MCF 10A (cell line): ENCODE measurements at regions not wholly inside any gene's neighbourhood (a gene's known extent, or its start where the extent isn't known, plus 50 kb on each side); places are given as distances from the start of the nearest gene placed in this dataset.

Source experiments
- BruUV-seq: library from RNA; stranded (reverse); fragments of 400-500 nt; replicated peaks from 2 replicates; lab custom pipeline; 2021; lab: Mats Ljungman, UMichigan
- CTCF ChIA-PET: fragments of 300-600 bp; sonication (Branson Sonifier 250); formaldehyde crosslinking; extraction: SDS; loops from one replicate; lab custom pipeline; 2021; ENCODE audit warnings: antibody characterized with exemption, inconsistent platforms; lab: Yijun Ruan, JAX
- POLR2A ChIA-PET: fragments of 300-600, 350-650 bp; sonication (Branson Sonifier 250); formaldehyde crosslinking; extraction: SDS; loops from one replicate; lab custom pipeline; 2020; ENCODE audit warnings: antibody characterized with exemption, inconsistent platforms; lab: Yijun Ruan, JAX
- DNase-seq: peaks from one replicate; pipeline ENCODE4 v3.0.0-alpha.2; 2018; ENCODE audit not compliant: unreplicated experiment
- H3K27ac Mint-ChIP-seq: one replicate; pipeline ENCODE4 v1.8.0; 2022; ENCODE audit warnings: mild to moderate bottlenecking, low read depth, mixed read lengths; ENCODE audit not compliant: unreplicated experiment
- H3K27me3 Mint-ChIP-seq: one replicate; pipeline ENCODE4 v1.8.0; 2022; ENCODE audit warnings: mixed read lengths; ENCODE audit not compliant: insufficient read depth, unreplicated experiment
- H3K36me3 Mint-ChIP-seq: one replicate; pipeline ENCODE4 v1.8.0; 2022; ENCODE audit warnings: mild to moderate bottlenecking, moderate library complexity, mixed read lengths; ENCODE audit not compliant: insufficient read depth, unreplicated experiment
- H3K4me1 Mint-ChIP-seq: one replicate; pipeline ENCODE4 v1.8.0; 2022; ENCODE audit warnings: mixed read lengths; ENCODE audit not compliant: insufficient read depth, unreplicated experiment
- H3K4me3 Mint-ChIP-seq: one replicate; pipeline ENCODE4 v1.8.0; 2022; ENCODE audit warnings: mild to moderate bottlenecking, moderate library complexity, mixed read lengths; ENCODE audit not compliant: unreplicated experiment
- H3K9me3 Mint-ChIP-seq: one replicate; pipeline ENCODE4 v1.8.0; 2022; ENCODE audit warnings: mixed read lengths; ENCODE audit not compliant: unreplicated experiment
- CTCF ChIP-seq: fragments of 200-600 bp; IDR thresholded peaks from one replicate; pipeline ENCODE4 v1.8.0; 2022; ENCODE audit warnings: antibody characterized with exemption, mild to moderate bottlenecking; ENCODE audit not compliant: unreplicated experiment
- intact Hi-C: fragments of 100-400 bp; cut with micrococcal nuclease; formaldehyde crosslinking; loops from 2 replicates; pipeline ENCODE4 v1.14.1; 2022

- ChIA-PET CTCF (no interaction called here), POLR2A (no interaction called here)
- no peaks in the 10 kb centered on the region for H3K9me3 Mint-ChIP-seq
- H3K4me3 Mint-ChIP-seq: no peak overlapping the region
- no peaks in the 10 kb centered on the region for H3K27me3 Mint-ChIP-seq
- H3K27ac Mint-ChIP-seq: no peak overlapping the region
- H3K36me3 Mint-ChIP-seq: no peaks in the 10 kb centered on the region
- no peak for TF ChIP-seq CTCF
- no TSS peak for BruUV-seq
- peaks cover 5% of the 10 kb centered on the region for H3K4me1 Mint-ChIP-seq
- DNase-seq: no peak
- intact Hi-C loops: no loop called here
These were observed 291.3 kb upstream of the IRX1 start for GRCh38 chr5:3304346-3304745.

GRCh38 chr5:3303777-3304176 is 291.9 kb upstream of the IRX1 start:
- ChIA-PET CTCF (no interaction called here), POLR2A (no interaction called here)
- no peak overlapping the region for H3K4me3 Mint-ChIP-seq
- H3K4me1 Mint-ChIP-seq: no peaks in the 10 kb centered on the region
- no peaks in the 10 kb centered on the region for H3K27me3 Mint-ChIP-seq
- no TSS peak for BruUV-seq
- no peak for DNase-seq
- no peak overlapping the region for H3K27ac Mint-ChIP-seq
- H3K36me3 Mint-ChIP-seq: no peaks in the 10 kb centered on the region
- intact Hi-C loops: no loop called here
- no peak for TF ChIP-seq CTCF
- H3K9me3 Mint-ChIP-seq: no peaks in the 10 kb centered on the region

GRCh38 chr5:3302228-3302627 is 293.4 kb upstream of the IRX1 start:
- no peak overlapping the region for H3K27ac Mint-ChIP-seq
- intact Hi-C loops: no loop called here

GRCh38 chr5:3301306-3301705 is 294.3 kb upstream of the IRX1 start:
- no TSS peak for BruUV-seq
- POLR2A ChIA-PET: no interaction called here

More at GRCh38 chr5:3302228-3302627, 293.4 kb upstream of the IRX1 start:
- Mint-ChIP-seq H3K4me1 (no peaks in the 10 kb centered on the region), H3K27me3 (no peaks in the 10 kb centered on the region), H3K36me3 (no peaks in the 10 kb centered on the region), H3K4me3 (no peak overlapping the region), H3K9me3 (no peaks in the 10 kb centered on the region)
- POLR2A ChIA-PET: no interaction called here
- CTCF ChIA-PET: no interaction called here
- peak; percentile 16 for DNase-seq
- no peak for TF ChIP-seq CTCF
- BruUV-seq: no TSS peak

More at GRCh38 chr5:3301306-3301705, 294.3 kb upstream of the IRX1 start:
- no peak overlapping the region for H3K27ac Mint-ChIP-seq
- H3K4me3 Mint-ChIP-seq: no peak overlapping the region
- H3K27me3 Mint-ChIP-seq: no peaks in the 10 kb centered on the region
- intact Hi-C loops: no loop called here
- no peaks in the 10 kb centered on the region for H3K4me1 Mint-ChIP-seq
- DNase-seq: no peak
- no peak for TF ChIP-seq CTCF
- CTCF ChIA-PET: interaction anchor here (0.6 kb wide), 1 partner anchor 281 kb away, joined by 3 read pairs; no protein-coding TSS in a partner anchor
- H3K36me3 Mint-ChIP-seq: no peaks in the 10 kb centered on the region
- H3K9me3 Mint-ChIP-seq: no peaks in the 10 kb centered on the region
